NCI-H1048 (cell line): ENCODE measurements at regions not wholly inside any gene's neighbourhood (a gene's known extent, or its start where the extent isn't known, plus 50 kb on each side); places are given as distances from the start of the nearest gene placed in this dataset.
"Not testable (repeated sequence)": the region's sequence is repeated elsewhere in the genome, so short reads cannot be mapped to it uniquely, and the experiment has no call there.

Source experiments
- DNase-seq: peaks from one replicate; lab custom pipeline; 2025; lab: John Stamatoyannopoulos, UW

DNA sequence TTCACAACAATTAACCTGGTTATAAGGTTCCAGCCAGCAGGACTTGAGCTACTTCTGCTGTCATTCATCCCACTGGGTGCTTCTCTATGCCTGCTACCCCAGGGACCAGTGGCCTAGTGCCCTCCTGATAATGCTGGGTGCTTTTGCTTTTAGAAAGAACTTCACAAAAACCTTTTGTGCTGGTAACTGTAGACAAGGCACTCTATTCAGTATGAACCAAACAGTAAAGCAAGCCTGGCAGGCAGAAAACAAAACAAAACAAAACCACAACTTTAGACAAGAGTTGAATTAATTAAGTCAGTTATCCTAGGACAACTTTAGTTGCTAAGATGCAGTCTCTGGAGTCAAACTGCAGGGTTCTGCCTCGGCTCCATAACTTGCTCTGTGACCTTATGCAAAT lies 61.9 kb upstream of the ADGRL2 start:
- DNase-seq: no peak

DNA sequence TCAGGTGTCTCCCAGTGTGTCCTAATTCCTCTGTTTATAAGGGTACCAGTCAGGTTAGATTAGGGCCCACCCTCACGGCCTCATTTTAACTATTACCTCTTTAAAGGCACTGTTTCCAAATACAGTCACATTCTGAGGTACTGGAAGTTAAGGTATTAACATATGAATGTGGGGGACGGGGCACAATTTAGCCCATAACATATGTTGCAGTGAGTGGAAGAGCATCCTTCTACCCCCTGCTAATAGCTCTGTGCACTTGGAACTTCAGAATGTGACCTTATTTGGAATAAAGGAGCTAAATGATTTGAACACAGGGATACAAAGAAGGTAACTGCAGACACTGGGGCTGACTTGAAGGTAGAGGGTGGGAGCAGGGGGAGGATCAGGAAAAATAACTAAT lies 67.3 kb upstream of the ADGRL2 start:
- no peak for DNase-seq

DNA sequence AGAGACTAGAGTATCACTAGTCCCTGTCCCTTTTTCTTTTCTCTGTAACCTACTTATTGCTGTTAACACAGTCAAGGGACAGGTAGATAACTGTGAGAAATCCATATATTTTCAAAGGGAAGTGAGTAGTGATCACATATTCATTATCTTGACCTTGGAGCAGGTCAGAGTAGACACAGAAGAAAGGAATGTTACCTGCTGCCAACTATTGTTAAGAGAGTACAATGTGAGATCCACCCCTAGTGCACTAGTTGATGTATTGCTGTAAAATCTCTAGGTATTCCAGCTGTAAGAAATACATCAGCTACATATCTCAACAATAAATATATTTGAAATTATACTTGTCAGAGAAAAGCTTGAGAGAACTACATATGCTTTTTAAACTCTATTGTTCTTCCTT lies 68.7 kb upstream of the ADGRL2 start:
- no peak for DNase-seq

- DNase-seq: no peak
Observed at GRCh38 chr1:81730881-81731280, 69.9 kb upstream of the ADGRL2 start.

- DNase-seq: not testable (repeated sequence)
Observed at GRCh38 chr1:81730299-81730698, 70.4 kb upstream of the ADGRL2 start.

GRCh38 chr1:81729818-81730217 lies 70.9 kb upstream of the ADGRL2 start:
- no peak for DNase-seq

DNA sequence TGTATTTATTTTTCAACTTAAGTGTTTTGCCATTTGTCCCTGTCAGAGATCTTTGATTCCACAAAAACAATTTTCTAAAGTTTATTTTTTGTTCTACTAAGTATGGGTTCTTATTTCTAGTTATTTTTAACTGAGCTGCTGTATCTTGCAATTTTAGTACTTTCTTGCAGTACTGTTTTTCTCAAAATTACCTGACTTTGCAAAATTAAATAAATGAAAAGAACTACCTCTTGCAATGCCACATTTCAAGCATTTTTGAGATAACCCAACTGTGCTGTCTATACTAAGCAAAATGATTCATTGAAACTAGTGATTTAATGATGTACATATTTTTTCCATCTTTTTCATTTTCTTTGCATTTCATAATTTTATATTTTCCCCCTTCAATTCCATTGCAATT lies 71.5 kb upstream of the ADGRL2 start:
- no peak for DNase-seq

- DNase-seq: no peak
Observed at GRCh38 chr1:81725823-81726222, 74.9 kb upstream of the ADGRL2 start.

GRCh38 chr1:81722631-81723328 lies 78.0 kb upstream of the ADGRL2 start:
- DNase-seq: not testable (repeated sequence)

DNA sequence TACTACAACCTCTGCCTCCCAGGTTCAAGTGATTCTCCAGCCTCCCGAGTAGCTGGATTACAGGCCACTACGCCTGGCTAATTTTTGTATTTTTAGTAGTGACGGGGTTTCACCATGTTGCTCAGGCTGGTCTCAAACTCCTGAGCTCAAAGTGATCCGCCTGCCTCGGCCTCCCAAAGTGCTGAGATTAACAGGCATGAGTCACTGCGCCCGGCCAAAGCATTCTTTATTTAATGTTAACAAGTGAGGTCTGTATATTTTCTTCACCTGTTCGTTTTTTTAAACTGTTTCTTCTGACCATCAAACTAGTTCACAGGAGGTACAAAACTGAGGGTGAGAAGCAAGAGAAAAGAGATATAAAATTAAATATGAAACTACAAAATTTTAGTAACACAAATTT lies 80.5 kb upstream of the ADGRL2 start:
- not testable (repeated sequence) for DNase-seq

- DNase-seq: no peak
Observed at GRCh38 chr1:81717230-81717629, 83.5 kb upstream of the ADGRL2 start.

- no peak for DNase-seq
Observed at GRCh38 chr1:81715391-81715790, 85.3 kb upstream of the ADGRL2 start.

- no peak for DNase-seq
Observed at GRCh38 chr1:81714636-81715035, 86.1 kb upstream of the ADGRL2 start.

DNA sequence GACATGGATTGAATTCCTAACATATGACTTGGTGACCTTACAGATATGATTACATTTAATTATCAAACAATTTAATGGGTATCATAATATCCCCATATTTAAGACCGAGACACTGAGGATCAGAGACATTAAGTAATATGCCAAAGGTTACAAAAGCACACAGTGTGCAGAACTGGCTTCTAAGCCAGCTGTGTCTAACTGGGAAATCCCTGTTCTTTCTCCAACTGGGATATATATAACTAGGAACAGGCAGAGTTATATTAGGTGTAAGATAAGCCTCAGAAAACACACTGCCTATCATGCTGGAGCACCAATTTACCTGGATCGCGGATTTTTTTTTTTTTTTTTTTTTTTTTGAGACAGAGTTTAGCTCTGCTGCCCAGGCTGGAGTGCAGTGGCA lies 88.3 kb upstream of the ADGRL2 start:
- DNase-seq: no peak

DNA sequence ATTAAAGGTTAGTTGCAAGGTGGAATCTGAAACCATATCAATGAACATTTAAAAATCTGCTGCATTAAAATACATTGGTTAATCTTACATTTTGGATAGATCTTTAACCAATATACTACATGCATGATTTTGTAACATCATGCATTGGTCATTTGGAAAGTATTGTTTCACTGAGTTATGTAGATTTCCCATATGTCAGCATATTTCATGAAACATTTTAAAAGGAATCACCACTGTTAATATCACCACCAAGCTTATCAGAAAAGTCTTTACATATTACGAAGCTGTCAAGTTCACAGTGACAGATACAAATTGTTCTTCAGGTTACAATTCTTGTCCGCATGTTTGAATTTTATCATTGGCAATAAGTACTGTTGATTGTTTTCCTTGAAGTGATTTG lies 89.9 kb upstream of the ADGRL2 start:
- DNase-seq: no peak

DNA sequence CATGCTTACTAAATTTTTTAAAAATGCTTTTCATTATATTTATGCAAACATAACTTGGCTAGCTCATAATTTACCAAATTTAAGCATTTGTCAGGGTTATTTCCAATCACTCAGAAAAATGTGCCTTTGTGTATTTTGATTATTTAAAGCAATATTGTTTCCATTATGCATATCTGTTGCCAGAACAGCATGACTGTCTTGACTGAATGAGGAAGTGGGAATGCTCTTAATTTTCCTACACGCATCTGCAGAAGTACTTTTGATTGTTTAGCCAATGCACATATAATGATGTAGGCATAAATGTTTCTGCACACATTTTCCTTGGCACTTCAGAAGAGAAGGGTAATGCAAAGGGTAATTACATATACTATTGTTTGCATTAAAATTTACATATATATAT lies 92.5 kb upstream of the ADGRL2 start:
- no peak for DNase-seq

- no peak for DNase-seq
Observed at GRCh38 chr1:81706650-81707435, 93.9 kb upstream of the ADGRL2 start.

- no peak for DNase-seq
Observed at GRCh38 chr1:81703756-81704463, 96.8 kb upstream of the ADGRL2 start.

DNA sequence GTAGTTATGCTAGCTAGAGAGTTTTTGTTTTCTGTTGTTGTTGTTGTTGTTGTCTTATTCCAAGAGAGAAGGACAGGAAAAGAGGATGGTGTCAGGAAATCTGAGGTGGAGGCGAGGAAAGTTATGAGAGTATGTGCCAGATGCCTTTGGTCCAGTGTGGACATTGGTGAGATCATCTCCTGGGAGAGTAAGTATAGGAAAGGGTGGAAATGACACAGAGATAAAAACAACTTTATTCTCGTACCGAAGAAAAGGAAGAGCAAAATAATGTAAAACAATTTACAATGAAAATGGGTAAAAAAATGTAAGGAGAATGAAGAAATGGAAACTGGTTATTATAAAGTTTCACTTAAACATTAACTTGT lies 97.4 kb upstream of the ADGRL2 start:
- no peak for DNase-seq

DNA sequence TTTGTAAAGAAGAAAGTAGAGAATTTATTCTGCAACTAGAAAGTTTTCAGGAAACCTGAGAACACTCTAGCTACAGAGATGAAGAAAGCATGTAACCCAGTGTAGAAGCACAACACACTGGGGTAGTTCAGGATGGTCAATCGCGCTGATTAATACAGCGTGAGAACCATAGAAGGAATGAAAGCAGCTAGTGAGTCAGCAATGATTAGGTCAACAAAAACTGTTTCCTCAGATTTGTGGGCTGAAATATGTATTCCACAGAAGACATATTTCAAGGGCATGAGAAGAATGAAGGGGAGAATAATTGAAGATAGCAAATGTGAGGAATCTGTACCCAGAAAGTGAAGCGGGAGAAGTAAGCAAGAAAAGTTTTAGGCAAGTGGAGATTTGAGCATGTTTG lies 97.8 kb upstream of the ADGRL2 start:
- DNase-seq: no peak

DNA sequence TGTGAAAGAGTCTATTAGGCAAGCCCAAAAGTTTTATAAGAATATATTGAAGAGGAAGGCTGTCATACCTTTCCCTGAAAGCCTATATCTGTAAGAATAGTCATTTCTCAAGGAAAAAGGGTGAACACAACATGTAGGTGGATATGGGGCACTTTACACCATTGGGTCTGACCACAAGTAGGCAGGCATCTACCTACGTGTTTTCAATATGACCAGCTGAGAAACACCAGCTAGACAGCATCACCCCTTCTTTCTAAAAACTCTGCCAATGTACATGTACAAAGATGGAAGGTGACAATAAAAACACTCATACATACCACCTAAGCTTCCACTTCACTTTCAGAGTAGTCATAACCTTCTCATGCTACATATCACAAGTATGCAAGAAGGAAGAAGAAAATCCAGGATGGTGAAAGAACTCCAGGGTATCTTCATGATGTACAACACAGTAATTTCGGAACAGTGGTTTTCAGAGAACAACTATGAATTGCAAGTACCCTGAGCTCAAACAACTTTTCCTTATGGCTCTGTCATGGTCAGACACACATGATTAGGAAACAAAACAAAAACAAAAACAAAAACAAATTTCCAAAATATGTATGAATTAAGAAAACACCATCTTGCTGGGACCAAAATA lies 98.5 kb upstream of the ADGRL2 start:
- no peak for DNase-seq

- no peak for DNase-seq
Observed at GRCh38 chr1:81700728-81701470, 99.8 kb upstream of the ADGRL2 start.
